ENCODE measurements at regions not wholly inside any gene's neighbourhood (a gene's known extent, or its start where the extent isn't known, plus 50 kb on each side); places are given as distances from the start of the nearest gene placed in this dataset.
"Not testable (repeated sequence)": the region's sequence is repeated elsewhere in the genome, so short reads cannot be mapped to it uniquely, and the experiment has no call there.

DNA sequence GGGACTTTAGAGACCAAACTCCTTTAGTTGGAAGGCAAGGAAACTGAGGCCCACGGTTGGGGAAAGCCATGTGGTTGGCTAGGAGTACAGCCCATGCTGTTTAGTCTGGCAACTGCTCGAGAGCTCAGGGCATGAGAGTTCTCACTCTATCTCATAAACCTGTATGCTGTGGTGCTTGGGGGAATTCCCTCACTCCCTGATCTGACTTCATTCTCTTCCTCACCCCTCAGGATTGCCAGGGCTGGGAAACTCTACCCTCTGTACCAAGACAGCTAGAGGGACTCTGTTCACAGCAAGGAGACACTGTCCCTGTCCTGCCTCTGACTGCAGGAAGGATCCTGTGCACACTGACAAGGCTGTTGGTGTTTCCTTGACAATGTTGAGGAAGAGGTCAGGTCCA, 230.2 kb downstream of the ZNF621 start:
- DNase-seq (ENCODE audit: extremely low spot score), result no peak
- TF ChIP-seq ZNF384 (IDR thresholded peaks at IDR 0.05) (no peak), HDGF (IDR thresholded peaks at IDR 0.05; ENCODE audit: borderline replicate concordance) (no peak), FOXM1 (IDR thresholded peaks at IDR 0.05; ENCODE audit: borderline replicate concordance) (no peak), FOXK2 (IDR thresholded peaks at IDR 0.05) (no peak), LEF1 (IDR thresholded peaks at IDR 0.05; ENCODE audit: borderline replicate concordance) (no peak), ARNT (IDR thresholded peaks at IDR 0.05) (no peak), FOXA1 (IDR thresholded peaks at IDR 0.05) (no peak), SUZ12 (IDR thresholded peaks at IDR 0.05) (no peak), ELF4 (IDR thresholded peaks at IDR 0.05) (no peak), L3MBTL2 (conservative IDR thresholded peaks at IDR 0.05) (no peak), CTBP1 (IDR thresholded peaks at IDR 0.05; ENCODE audit: borderline replicate concordance) (no peak), TARDBP (IDR thresholded peaks at IDR 0.05) (no peak), BHLHE40 (IDR thresholded peaks at IDR 0.05; ENCODE audit: borderline replicate concordance) (no peak)
- TF ChIP-seq, protein P1, sequence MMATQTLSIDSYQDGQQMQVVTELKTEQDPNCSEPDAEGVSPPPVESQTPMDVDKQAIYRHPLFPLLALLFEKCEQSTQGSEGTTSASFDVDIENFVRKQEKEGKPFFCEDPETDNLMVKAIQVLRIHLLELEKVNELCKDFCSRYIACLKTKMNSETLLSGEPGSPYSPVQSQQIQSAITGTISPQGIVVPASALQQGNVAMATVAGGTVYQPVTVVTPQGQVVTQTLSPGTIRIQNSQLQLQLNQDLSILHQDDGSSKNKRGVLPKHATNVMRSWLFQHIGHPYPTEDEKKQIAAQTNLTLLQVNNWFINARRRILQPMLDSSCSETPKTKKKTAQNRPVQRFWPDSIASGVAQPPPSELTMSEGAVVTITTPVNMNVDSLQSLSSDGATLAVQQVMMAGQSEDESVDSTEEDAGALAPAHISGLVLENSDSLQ (IDR thresholded peaks at IDR 0.05), result no peak
- POLR2A ChIA-PET, result no interaction called here
- CTCF ChIA-PET, result no interaction called here

DNA sequence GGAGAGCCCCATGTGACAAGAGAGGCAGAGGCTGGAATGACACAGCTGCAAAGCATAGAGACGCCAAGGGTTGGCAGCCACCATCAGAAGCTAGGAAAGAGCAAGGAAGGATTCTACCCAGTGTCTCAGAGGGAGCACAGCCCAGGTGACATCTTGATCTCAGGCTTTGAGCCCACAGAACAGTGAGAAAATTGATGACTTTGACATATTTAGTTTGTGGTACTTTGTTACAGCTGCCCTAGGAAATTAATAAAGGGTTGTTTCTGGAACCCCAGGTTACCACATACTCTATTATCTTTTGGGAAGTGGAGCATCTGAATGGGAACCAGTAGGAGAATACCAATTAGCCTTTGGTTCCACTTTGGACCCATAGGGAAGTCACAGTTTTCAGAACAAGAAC, 231.7 kb downstream of the ZNF621 start:
- TF ChIP-seq, protein P1 (IDR thresholded peaks at IDR 0.05), result no peak
- TF ChIP-seq CTBP1 (IDR thresholded peaks at IDR 0.05; ENCODE audit: borderline replicate concordance) (no peak), BHLHE40 (IDR thresholded peaks at IDR 0.05; ENCODE audit: borderline replicate concordance) (no peak), SP1 (IDR thresholded peaks at IDR 0.05) (no peak), FOXA1 (IDR thresholded peaks at IDR 0.05) (no peak), ELF4 (IDR thresholded peaks at IDR 0.05) (no peak), L3MBTL2 (conservative IDR thresholded peaks at IDR 0.05) (no peak), FOXK2 (IDR thresholded peaks at IDR 0.05) (no peak), ZNF384 (IDR thresholded peaks at IDR 0.05) (no peak), FOXM1 (IDR thresholded peaks at IDR 0.05; ENCODE audit: borderline replicate concordance) (no peak), SUZ12 (IDR thresholded peaks at IDR 0.05) (no peak), ARNT (IDR thresholded peaks at IDR 0.05) (no peak), NFRKB (IDR thresholded peaks at IDR 0.05) (no peak), HDGF (IDR thresholded peaks at IDR 0.05; ENCODE audit: borderline replicate concordance) (no peak), TARDBP (IDR thresholded peaks at IDR 0.05) (no peak)
- ChIA-PET POLR2A (no interaction called here), CTCF (no interaction called here)
- DNase-seq (ENCODE audit: extremely low spot score), result no peak

DNA sequence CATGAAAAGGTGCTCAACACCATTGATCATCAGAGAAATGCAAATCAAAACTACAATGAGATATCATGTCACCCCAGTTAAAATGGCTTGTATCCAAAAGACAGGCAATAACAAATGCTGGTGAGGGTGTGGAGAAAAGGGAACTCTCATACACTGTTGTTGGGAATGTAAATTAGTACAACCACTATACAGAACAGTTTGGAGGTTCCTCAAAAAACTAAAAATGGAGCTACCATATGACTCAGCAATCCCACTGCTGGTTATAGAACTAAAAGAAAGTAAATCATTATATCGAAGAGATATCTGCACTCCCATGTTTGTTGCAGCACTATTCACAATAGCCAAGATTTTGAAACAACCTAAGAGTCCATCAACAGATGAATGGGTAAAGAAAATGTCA, 238.0 kb downstream of the ZNF621 start:
- POLR2A ChIA-PET; CTCF ChIA-PET; DNase-seq (ENCODE audit: extremely low spot score): not testable (repeated sequence)

DNA sequence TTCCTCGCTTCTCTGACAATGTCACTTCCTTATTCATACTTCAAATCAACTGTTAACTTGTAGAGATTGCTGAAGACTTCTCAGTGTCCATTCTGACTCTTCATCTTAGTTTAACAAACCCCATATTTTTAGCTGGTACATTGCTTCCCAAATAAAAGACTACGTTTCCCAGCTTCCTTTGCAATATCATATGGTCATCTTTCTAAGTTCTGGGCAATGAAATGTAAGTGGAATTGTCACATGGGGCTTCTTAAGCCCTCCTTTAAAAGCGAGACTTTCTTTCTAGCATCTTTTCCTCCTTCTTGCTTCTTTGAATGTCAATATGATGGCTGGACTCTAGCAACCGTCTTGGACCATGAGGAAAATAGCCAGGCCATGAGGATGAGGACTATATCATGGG, 239.0 kb downstream of the ZNF621 start:
- ChIA-PET CTCF (no interaction called here), POLR2A (no interaction called here)
- no peak for DNase-seq (ENCODE audit: extremely low spot score)
- TF ChIP-seq SUZ12 (IDR thresholded peaks at IDR 0.05), result no peak

DNA sequence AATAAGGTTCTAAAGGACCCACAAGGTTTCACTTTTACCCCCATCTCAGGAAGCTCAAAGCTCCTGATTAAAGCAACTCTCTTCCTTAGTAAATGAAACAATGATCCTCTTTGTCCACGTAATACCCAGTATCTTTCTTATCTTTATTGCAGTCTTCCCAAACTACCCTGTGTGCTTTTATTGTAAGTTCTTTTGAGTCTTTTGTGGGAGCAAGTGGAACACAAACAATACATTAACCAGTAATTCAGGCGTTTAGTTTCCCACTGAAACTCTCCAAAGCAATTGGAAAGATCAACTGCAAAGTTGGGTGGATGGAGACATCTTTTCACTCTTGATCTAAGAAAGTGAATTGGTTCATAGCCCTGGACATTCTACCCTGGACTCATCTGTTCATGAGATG, 240.0 kb downstream of the ZNF621 start:
- TF ChIP-seq, protein P1 (IDR thresholded peaks at IDR 0.05), result no peak
- TF ChIP-seq FOXK2 (IDR thresholded peaks at IDR 0.05) (no peak), ELF4 (IDR thresholded peaks at IDR 0.05) (no peak), SP1 (IDR thresholded peaks at IDR 0.05) (no peak), NFRKB (IDR thresholded peaks at IDR 0.05) (no peak), SUZ12 (IDR thresholded peaks at IDR 0.05) (no peak), CTBP1 (IDR thresholded peaks at IDR 0.05; ENCODE audit: borderline replicate concordance) (no peak), BHLHE40 (IDR thresholded peaks at IDR 0.05; ENCODE audit: borderline replicate concordance) (no peak), TARDBP (IDR thresholded peaks at IDR 0.05) (no peak), ARNT (IDR thresholded peaks at IDR 0.05) (no peak), L3MBTL2 (conservative IDR thresholded peaks at IDR 0.05) (no peak), FOXM1 (IDR thresholded peaks at IDR 0.05; ENCODE audit: borderline replicate concordance) (no peak), HDGF (IDR thresholded peaks at IDR 0.05; ENCODE audit: borderline replicate concordance) (no peak), LEF1 (IDR thresholded peaks at IDR 0.05; ENCODE audit: borderline replicate concordance) (no peak), ZNF384 (IDR thresholded peaks at IDR 0.05) (no peak), FOXA1 (IDR thresholded peaks at IDR 0.05) (no peak)
- ChIA-PET POLR2A (no interaction called here), CTCF (no interaction called here)
- DNase-seq (ENCODE audit: extremely low spot score), result no peak

DNA sequence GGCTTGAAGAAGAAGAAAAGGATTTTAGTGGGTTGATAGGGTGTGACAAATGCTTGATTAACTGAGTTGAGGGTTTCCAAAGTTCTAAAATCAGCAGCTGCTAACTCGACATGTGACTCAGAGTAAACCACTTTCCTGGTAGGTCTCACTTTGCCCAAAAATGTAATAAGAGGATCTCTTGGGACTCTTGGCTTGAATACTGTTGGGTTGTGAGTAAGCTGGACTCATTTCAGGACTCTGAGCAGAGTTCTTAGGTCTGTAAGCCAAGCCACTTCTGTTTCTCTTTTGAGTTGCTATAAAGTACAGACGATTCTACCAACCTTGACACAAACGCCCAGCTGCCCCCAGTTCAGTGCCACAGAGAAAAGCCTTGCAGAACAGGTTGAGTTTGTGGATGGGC, 241.1 kb downstream of the ZNF621 start:
- TF ChIP-seq TARDBP (IDR thresholded peaks at IDR 0.05), result no peak
- no peak for TF ChIP-seq BHLHE40 (IDR thresholded peaks at IDR 0.05; ENCODE audit: borderline replicate concordance)
- TF ChIP-seq HDGF (IDR thresholded peaks at IDR 0.05; ENCODE audit: borderline replicate concordance), result no peak
- no peak for TF ChIP-seq NFRKB (IDR thresholded peaks at IDR 0.05)
- no peak for TF ChIP-seq L3MBTL2 (conservative IDR thresholded peaks at IDR 0.05)
- no peak for TF ChIP-seq FOXM1 (IDR thresholded peaks at IDR 0.05; ENCODE audit: borderline replicate concordance)
- no peak for TF ChIP-seq ARNT (IDR thresholded peaks at IDR 0.05)
- TF ChIP-seq FOXK2 (IDR thresholded peaks at IDR 0.05), result no peak
- no peak for TF ChIP-seq ZNF384 (IDR thresholded peaks at IDR 0.05)
- no peak for TF ChIP-seq SUZ12 (IDR thresholded peaks at IDR 0.05)
- TF ChIP-seq LEF1 (IDR thresholded peaks at IDR 0.05; ENCODE audit: borderline replicate concordance), result no peak
- no peak for TF ChIP-seq SP1 (IDR thresholded peaks at IDR 0.05)
- no peak for TF ChIP-seq FOXA1 (IDR thresholded peaks at IDR 0.05)
- no peak for TF ChIP-seq CTBP1 (IDR thresholded peaks at IDR 0.05; ENCODE audit: borderline replicate concordance)
- no peak for TF ChIP-seq ELF4 (IDR thresholded peaks at IDR 0.05)
- TF ChIP-seq, protein P1 (IDR thresholded peaks at IDR 0.05), result no peak
- CTCF ChIA-PET, result no interaction called here
- DNase-seq (ENCODE audit: extremely low spot score), result no peak
- POLR2A ChIA-PET, result no interaction called here
